ENCODE measurements at regions not wholly inside any gene's neighbourhood (a gene's known extent, or its start where the extent isn't known, plus 50 kb on each side); places are given as distances from the start of the nearest gene placed in this dataset.

DNA sequence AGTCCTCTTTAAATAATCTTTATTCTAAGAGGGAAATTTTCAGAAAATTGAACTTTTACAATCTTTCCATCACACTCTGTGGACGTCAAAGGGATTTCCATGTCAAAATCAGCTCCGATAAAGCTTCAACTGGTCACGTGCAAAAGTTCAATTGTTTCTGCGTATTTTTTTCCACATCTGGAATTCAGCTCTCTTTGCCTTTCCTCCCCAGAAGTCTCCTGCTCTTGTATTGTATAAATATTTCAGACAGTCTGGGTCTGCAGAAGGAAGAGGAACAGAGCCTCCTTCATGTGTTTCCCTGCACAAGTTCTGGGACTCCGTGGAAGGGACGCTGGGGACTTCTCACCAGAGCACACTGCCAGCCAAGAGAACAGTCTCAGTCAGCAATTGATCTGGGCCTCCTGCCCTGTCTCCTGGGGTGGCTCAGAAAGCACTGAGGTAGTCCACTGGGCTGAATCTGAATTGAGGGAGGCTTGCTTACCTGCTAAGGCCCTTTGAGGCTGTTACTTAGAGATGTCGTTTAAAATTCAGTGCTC lies 251.5 kb downstream of the TFCP2L1 start:
- Histone ChIP-seq H3K4me2 (ENCODE audit: control insufficient read depth, insufficient read depth) (no peak overlapping the region), H3K27me3 (replicated peaks in 1 of 2; ENCODE audit: control insufficient read depth in 2 of 2, insufficient read depth in 2 of 2, low read length in 1 of 2) (peaks cover 0 to 5% of the 10 kb centered on the region in 2 experiments; a peak in 3 of 4 replicates), H2AFZ (ENCODE audit: control insufficient read depth, low read depth, low read length) (no peak overlapping the region), H3K79me2 (ENCODE audit: control insufficient read depth, insufficient read depth, low read length) (no peaks in the 10 kb centered on the region), H3K9me3 (replicated peaks; ENCODE audit: control insufficient read depth, insufficient read depth, low read length) (no peaks in the 10 kb centered on the region), H3K9ac (ENCODE audit: control insufficient read depth, insufficient read depth, low read length) (no peak overlapping the region), H3K4me1 (ENCODE audit: control insufficient read depth, insufficient read depth, low read length) (no peaks in the 10 kb centered on the region), H3K4me3 (no peak overlapping the region), H3K27ac (ENCODE audit: control insufficient read depth, insufficient read depth) (no peak overlapping the region), H4K20me1 (ENCODE audit: control insufficient read depth, insufficient read depth) (no peaks in the 10 kb centered on the region), H3K36me3 (ENCODE audit: control insufficient read depth in 2 of 2, insufficient read depth in 2 of 2, low read length in 1 of 2) (no peaks in the 10 kb centered on the region)
- RAD21 ChIA-PET (ENCODE audit: unreplicated experiment) = no interaction called here
- DNase-seq (ENCODE audit: low read depth, low spot score) = no peak
- in situ Hi-C loops (cut with MboI) (no loop called here), intact Hi-C loops (cut with micrococcal nuclease; ENCODE audit: unreplicated experiment) (no loop called here)
- TF ChIP-seq IKZF2 (IDR thresholded peaks at IDR 0.05) = no peak
- no peak for TF ChIP-seq ZNF274 (IDR thresholded peaks at IDR 0.05; ENCODE audit: insufficient read depth, insufficient read length)
- TF ChIP-seq NFXL1 (IDR thresholded peaks at IDR 0.05; ENCODE audit: borderline replicate concordance) = no peak
- TF ChIP-seq NR2F1 (conservative IDR thresholded peaks at IDR 0.05) = no peak
- TF ChIP-seq, protein P1, sequence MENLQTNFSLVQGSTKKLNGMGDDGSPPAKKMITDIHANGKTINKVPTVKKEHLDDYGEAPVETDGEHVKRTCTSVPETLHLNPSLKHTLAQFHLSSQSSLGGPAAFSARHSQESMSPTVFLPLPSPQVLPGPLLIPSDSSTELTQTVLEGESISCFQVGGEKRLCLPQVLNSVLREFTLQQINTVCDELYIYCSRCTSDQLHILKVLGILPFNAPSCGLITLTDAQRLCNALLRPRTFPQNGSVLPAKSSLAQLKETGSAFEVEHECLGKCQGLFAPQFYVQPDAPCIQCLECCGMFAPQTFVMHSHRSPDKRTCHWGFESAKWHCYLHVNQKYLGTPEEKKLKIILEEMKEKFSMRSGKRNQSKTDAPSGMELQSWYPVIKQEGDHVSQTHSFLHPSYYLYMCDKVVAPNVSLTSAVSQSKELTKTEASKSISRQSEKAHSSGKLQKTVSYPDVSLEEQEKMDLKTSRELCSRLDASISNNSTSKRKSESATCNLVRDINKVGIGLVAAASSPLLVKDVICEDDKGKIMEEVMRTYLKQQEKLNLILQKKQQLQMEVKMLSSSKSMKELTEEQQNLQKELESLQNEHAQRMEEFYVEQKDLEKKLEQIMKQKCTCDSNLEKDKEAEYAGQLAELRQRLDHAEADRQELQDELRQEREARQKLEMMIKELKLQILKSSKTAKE (IDR thresholded peaks at IDR 0.05; ENCODE audit: low read depth, poor library complexity, severe bottlenecking) = no peak
- no peak for TF ChIP-seq ZNF384 (IDR thresholded peaks at IDR 0.05; ENCODE audit: borderline replicate concordance, low read depth, low read length)
- no peak for TF ChIP-seq NRF1 (conservative IDR thresholded peaks at IDR 0.05; ENCODE audit: low read depth, low read length)
- no peak for TF ChIP-seq EED (IDR thresholded peaks at IDR 0.05; ENCODE audit: low read depth)
- no peak for TF ChIP-seq NFYB (IDR thresholded peaks at IDR 0.05; ENCODE audit: insufficient read depth, low read depth, low read length)
- no peak for TF ChIP-seq EGR1 (IDR thresholded peaks at IDR 0.05; ENCODE audit: borderline replicate concordance in 1 of 2, low read depth in 2 of 2, low read length in 2 of 2)
- no peak for TF ChIP-seq SP1 (IDR thresholded peaks at IDR 0.05; ENCODE audit: low read depth, low read length)
- no peak for TF ChIP-seq TAF1 (IDR thresholded peaks at IDR 0.05; ENCODE audit: borderline replicate concordance, low read depth, low read length)
- no peak for TF ChIP-seq STAT3 (IDR thresholded peaks at IDR 0.05; ENCODE audit: low read depth, low read length)
- TF ChIP-seq, protein P2, sequence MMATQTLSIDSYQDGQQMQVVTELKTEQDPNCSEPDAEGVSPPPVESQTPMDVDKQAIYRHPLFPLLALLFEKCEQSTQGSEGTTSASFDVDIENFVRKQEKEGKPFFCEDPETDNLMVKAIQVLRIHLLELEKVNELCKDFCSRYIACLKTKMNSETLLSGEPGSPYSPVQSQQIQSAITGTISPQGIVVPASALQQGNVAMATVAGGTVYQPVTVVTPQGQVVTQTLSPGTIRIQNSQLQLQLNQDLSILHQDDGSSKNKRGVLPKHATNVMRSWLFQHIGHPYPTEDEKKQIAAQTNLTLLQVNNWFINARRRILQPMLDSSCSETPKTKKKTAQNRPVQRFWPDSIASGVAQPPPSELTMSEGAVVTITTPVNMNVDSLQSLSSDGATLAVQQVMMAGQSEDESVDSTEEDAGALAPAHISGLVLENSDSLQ (IDR thresholded peaks at IDR 0.05) = no peak
- TF ChIP-seq, protein P3, sequence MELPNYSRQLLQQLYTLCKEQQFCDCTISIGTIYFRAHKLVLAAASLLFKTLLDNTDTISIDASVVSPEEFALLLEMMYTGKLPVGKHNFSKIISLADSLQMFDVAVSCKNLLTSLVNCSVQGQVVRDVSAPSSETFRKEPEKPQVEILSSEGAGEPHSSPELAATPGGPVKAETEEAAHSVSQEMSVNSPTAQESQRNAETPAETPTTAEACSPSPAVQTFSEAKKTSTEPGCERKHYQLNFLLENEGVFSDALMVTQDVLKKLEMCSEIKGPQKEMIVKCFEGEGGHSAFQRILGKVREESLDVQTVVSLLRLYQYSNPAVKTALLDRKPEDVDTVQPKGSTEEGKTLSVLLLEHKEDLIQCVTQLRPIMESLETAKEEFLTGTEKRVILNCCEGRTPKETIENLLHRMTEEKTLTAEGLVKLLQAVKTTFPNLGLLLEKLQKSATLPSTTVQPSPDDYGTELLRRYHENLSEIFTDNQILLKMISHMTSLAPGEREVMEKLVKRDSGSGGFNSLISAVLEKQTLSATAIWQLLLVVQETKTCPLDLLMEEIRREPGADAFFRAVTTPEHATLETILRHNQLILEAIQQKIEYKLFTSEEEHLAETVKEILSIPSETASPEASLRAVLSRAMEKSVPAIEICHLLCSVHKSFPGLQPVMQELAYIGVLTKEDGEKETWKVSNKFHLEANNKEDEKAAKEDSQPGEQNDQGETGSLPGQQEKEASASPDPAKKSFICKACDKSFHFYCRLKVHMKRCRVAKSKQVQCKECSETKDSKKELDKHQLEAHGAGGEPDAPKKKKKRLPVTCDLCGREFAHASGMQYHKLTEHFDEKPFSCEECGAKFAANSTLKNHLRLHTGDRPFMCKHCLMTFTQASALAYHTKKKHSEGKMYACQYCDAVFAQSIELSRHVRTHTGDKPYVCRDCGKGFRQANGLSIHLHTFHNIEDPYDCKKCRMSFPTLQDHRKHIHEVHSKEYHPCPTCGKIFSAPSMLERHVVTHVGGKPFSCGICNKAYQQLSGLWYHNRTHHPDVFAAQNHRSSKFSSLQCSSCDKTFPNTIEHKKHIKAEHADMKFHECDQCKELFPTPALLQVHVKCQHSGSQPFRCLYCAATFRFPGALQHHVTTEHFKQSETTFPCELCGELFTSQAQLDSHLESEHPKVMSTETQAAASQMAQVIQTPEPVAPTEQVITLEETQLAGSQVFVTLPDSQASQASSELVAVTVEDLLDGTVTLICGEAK (IDR thresholded peaks at IDR 0.05; ENCODE audit: borderline replicate concordance) = no peak
- POLR2A ChIA-PET = no interaction called here
- BruUV-seq (replicated peaks) = no TSS peak
- 33% methylated on average over 7 of the region's 7 CpGs for WGBS (ENCODE audit: insufficient coverage, insufficient replicate concordance, low lambda C conversion rate, missing lambda C conversion rate)
- SMC1A ChIA-PET (ENCODE audit: uncharacterized antibody, unreplicated experiment) = no interaction called here
- CTCF ChIA-PET = no interaction called here
- no peak for ATAC-seq
- no peak for FAIRE-seq
